Sigmoid colon (tissue), 6 donors: ENCODE measurements at regions not wholly inside any gene's neighbourhood (a gene's known extent, or its start where the extent isn't known, plus 50 kb on each side); places are given as distances from the start of the nearest gene placed in this dataset.

ENCODE experiments used
- DNase-seq: peaks from one replicate; pipeline ENCODE4 v3.0.0-alpha.2; 2019
- H3K27ac ChIP-seq, 4 donors: fragments of 200-600 bp; sonication (generic); one replicate each; pipeline ENCODE4 v1.5.1; 2016 to 2019; ENCODE audit warnings: mild to moderate bottlenecking in 1 of 4
- H3K27me3 ChIP-seq, 3 donors: fragments of 200-600 bp; sonication (generic); one replicate each; pipeline ENCODE4 v1.5.1; 2019; ENCODE audit warnings: mild to moderate bottlenecking in 1 of 3
- H3K36me3 ChIP-seq, 4 donors: fragments of 200-600 bp; sonication (generic); one replicate each; pipeline ENCODE4 v1.5.1; 2016 to 2019
- H3K4me1 ChIP-seq, 4 donors: fragments of 200-600 bp; sonication (generic); one replicate each; pipeline ENCODE4 v1.5.1; 2017 to 2019
- H3K4me3 ChIP-seq, 4 donors: fragments of 200-600 bp; sonication (generic); one replicate each; pipeline ENCODE4 v1.5.1; 2017 to 2019; ENCODE audit warnings: mild to moderate bottlenecking in 2 of 4, moderate library complexity in 1 of 4
- H3K9me3 ChIP-seq, 4 donors: fragments of 200-600 bp in 3 of 4; sonication (generic) in 3 of 4; one replicate each; pipeline versions ENCODE4 v1.5.1 to v1.6.1; 2013 to 2019
- CTCF ChIP-seq, 4 experiments: fragments of 450-650 bp in 3 of 4; fragments of 200-600 bp in 1 of 4; IDR thresholded peaks; one replicate each; pipeline ENCODE4 v1.5.1; 2016 to 2019; ENCODE audit warnings: antibody characterized with exemption in 4 of 4, mild to moderate bottlenecking in 3 of 4, moderate library complexity in 2 of 4
- EP300 ChIP-seq, 4 donors: sonication (generic); formaldehyde crosslinking; IDR thresholded peaks; one replicate each; pipeline ENCODE4 v1.6.1; 2017; ENCODE audit warnings: antibody characterized with exemption in 4 of 4
- POLR2A ChIP-seq, 2 donors: fragments of 450-650 bp; IDR thresholded peaks; one replicate each; pipeline ENCODE4 v1.6.1; 2016; ENCODE audit warnings: antibody characterized with exemption in 2 of 2, mild to moderate bottlenecking in 2 of 2, moderate library complexity in 2 of 2
- POLR2AphosphoS5 ChIP-seq, 4 donors: sonication (generic); formaldehyde crosslinking; IDR thresholded peaks; one replicate each; pipeline ENCODE4 v1.6.1; 2017; ENCODE audit warnings: antibody characterized with exemption in 4 of 4
- WGBS, 2 donors: extraction: QIAGEN DNeasy Blood & Tissue Kit; methylation state at CpG; one replicate each; pipeline ENCODE4 v1.1.7; 2013; 5-methylcytosine and 5-hydroxymethylcytosine counted together
- intact Hi-C: fragments of 100-400 bp; cut with DNase I; formaldehyde crosslinking; loops from one replicate; pipeline ENCODE4 v1.15.1; 2023
- donor health status: healthy with polysubstance abuse.
- donor health status: healthy.

- Histone ChIP-seq H3K4me1 (no peaks in the 10 kb centered on the region), H3K27me3 (no peaks in the 10 kb centered on the region), H3K9me3 (no peaks in the 10 kb centered on the region), H3K36me3 (no peaks in the 10 kb centered on the region), H3K4me3 (no peak overlapping the region), H3K27ac (no peak overlapping the region)
- DNase-seq, result no peak
- WGBS, 2 donors, result 94 to 96% methylated on average over 6 of the region's 6 CpGs
- TF ChIP-seq CTCF (IDR thresholded peaks at IDR 0.05) (no peak), EP300 (IDR thresholded peaks at IDR 0.05) (no peak), POLR2A (IDR thresholded peaks at IDR 0.05) (no peak), POLR2AphosphoS5 (IDR thresholded peaks at IDR 0.05) (no peak)
- intact Hi-C loops, result no loop called here
Observed at GRCh38 chr4:187317799-187318198, 594.1 kb upstream of the FAT1 start.

GRCh38 chr4:187321711-187322110 is 598.1 kb upstream of the FAT1 start:
- Histone ChIP-seq H3K27ac (no peak overlapping the region), H3K4me3 (no peak overlapping the region), H3K9me3 (no peaks in the 10 kb centered on the region), H3K4me1 (no peaks in the 10 kb centered on the region), H3K36me3 (no peaks in the 10 kb centered on the region), H3K27me3 (no peaks in the 10 kb centered on the region)
- WGBS, 2 donors, result 79 to 81% methylated on average over 2 of the region's 2 CpGs
- TF ChIP-seq POLR2A (IDR thresholded peaks at IDR 0.05), result no peak
- TF ChIP-seq EP300 (IDR thresholded peaks at IDR 0.05), result no peak
- TF ChIP-seq CTCF (IDR thresholded peaks at IDR 0.05), result no peak
- no peak for TF ChIP-seq POLR2AphosphoS5 (IDR thresholded peaks at IDR 0.05)
- no peak for DNase-seq
- intact Hi-C loops, result no loop called here

DNA sequence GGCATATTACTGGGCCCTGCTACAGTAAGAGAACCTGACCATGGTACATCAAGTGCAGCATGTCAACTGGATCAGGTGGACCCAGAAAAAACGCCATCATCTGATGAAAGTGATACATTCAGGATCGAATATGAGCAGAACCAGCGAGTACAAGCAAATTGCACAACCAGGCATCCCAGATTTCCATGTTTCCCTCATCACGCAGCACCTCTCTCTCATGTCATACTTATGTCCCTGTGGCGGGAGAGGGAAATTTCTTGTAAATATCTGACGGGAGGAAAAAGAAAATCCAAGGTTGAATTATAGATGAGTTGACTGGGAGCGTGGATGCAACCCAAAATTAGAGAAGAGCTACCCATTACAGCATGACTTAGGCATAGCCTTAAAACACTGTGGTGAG is 608.5 kb upstream of the FAT1 start:
- H3K36me3 ChIP-seq, result no peaks in the 10 kb centered on the region
- no peak overlapping the region for H3K27ac ChIP-seq
- intact Hi-C loops, result no loop called here
- H3K4me1 ChIP-seq, result no peaks in the 10 kb centered on the region
- H3K9me3 ChIP-seq, result no peaks in the 10 kb centered on the region
- no peak overlapping the region for H3K4me3 ChIP-seq
- TF ChIP-seq CTCF (IDR thresholded peaks at IDR 0.05), result no peak
- TF ChIP-seq POLR2AphosphoS5 (IDR thresholded peaks at IDR 0.05), result no peak
- TF ChIP-seq EP300 (IDR thresholded peaks at IDR 0.05), result no peak
- TF ChIP-seq POLR2A (IDR thresholded peaks at IDR 0.05), result no peak
- H3K27me3 ChIP-seq, result no peaks in the 10 kb centered on the region
- 89 to 92% methylated on average over 7 of the region's 7 CpGs for WGBS, 2 donors
- no peak for DNase-seq

DNA sequence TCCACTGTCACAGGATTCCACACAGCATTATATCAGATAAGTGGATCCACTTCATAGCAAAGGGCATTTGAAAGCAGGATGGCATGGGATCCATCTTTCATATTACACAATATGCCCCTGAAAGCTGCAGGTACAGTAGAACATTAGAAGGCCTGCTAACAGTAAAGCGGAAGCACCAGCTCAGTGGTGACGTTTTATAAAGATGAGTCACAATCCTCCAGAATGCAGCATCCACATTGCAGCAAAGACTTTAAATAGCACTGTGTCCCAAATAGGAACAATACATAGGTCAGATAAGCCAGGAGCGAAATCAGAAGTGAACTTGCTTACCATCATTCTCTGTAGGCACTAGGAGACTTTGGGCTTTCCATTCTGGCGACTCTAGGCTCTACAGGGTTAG is 609.5 kb upstream of the FAT1 start:
- intact Hi-C loops, result no loop called here
- no peaks in the 10 kb centered on the region for H3K4me1 ChIP-seq
- H3K9me3 ChIP-seq, result no peaks in the 10 kb centered on the region
- no peak overlapping the region for H3K4me3 ChIP-seq
- DNase-seq, result no peak
- no peak for TF ChIP-seq CTCF (IDR thresholded peaks at IDR 0.05)
- no peak for TF ChIP-seq EP300 (IDR thresholded peaks at IDR 0.05)
- TF ChIP-seq POLR2A (IDR thresholded peaks at IDR 0.05), result no peak
- TF ChIP-seq POLR2AphosphoS5 (IDR thresholded peaks at IDR 0.05), result no peak
- no peaks in the 10 kb centered on the region for H3K36me3 ChIP-seq
- H3K27me3 ChIP-seq, result no peaks in the 10 kb centered on the region
- WGBS, 2 donors, result 88 to 91% methylated on average over 4 of the region's 4 CpGs
- no peak overlapping the region for H3K27ac ChIP-seq

DNA sequence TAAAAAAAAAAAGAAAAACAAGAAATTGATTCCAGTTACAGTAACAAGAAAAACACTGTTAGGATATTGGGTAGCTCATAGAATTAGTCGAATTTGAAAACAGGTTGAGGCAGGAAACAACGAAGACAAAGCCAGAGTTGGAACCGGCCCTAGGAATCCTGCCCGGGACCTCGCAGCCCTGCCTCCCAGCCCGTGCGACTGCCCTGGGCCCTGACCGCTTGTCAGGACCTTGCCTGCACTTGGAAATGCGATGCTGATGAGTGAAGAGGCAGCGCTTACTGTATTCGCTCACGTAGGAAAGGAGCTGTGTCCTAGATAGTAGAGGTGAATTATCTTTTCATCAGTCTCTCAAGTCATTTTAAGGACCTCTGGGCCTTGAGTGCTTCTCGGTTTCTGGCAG is 611.7 kb upstream of the FAT1 start:
- intact Hi-C loops, result no loop called here

More for the DNA sequence above, 611.7 kb upstream of the FAT1 start:
- Histone ChIP-seq H3K9me3 (no peaks in the 10 kb centered on the region), H3K4me3 (no peak overlapping the region), H3K27me3 (no peaks in the 10 kb centered on the region), H3K36me3 (no peaks in the 10 kb centered on the region), H3K4me1 (no peaks in the 10 kb centered on the region), H3K27ac (no peak overlapping the region)
- 93 to 94% methylated on average over 13 of the region's 13 CpGs for WGBS, 2 donors
- TF ChIP-seq POLR2A (IDR thresholded peaks at IDR 0.05) (no peak), POLR2AphosphoS5 (IDR thresholded peaks at IDR 0.05) (no peak), EP300 (IDR thresholded peaks at IDR 0.05) (no peak), CTCF (IDR thresholded peaks at IDR 0.05) (no peak)
- DNase-seq, result no peak
